Sigmoid colon (tissue), 4 donors: ENCODE measurements at regions not wholly inside any gene's neighbourhood (a gene's known extent, or its start where the extent isn't known, plus 50 kb on each side); places are given as distances from the start of the nearest gene placed in this dataset.

ENCODE experiments used
- CTCF ChIP-seq, 4 experiments: fragments of 450-650 bp in 3 of 4; fragments of 200-600 bp in 1 of 4; IDR thresholded peaks; one replicate each; pipeline ENCODE4 v1.5.1; 2016 to 2019; ENCODE audit warnings: antibody characterized with exemption in 4 of 4, mild to moderate bottlenecking in 3 of 4, moderate library complexity in 2 of 4
- POLR2AphosphoS5 ChIP-seq, 4 donors: sonication (generic); formaldehyde crosslinking; IDR thresholded peaks; one replicate each; pipeline ENCODE4 v1.6.1; 2017; ENCODE audit warnings: antibody characterized with exemption in 4 of 4

- TF ChIP-seq CTCF (IDR thresholded peaks at IDR 0.05) (no peak), POLR2AphosphoS5 (IDR thresholded peaks at IDR 0.05) (no peak)
Observed at GRCh38 chr4:167321299-167321698, 87.0 kb upstream of the SPOCK3 start.
